Astrocyte (in vitro differentiated cells and primary cell): ENCODE measurements at regions not wholly inside any gene's neighbourhood (a gene's known extent, or its start where the extent isn't known, plus 50 kb on each side); places are given as distances from the start of the nearest gene placed in this dataset.

Experiments
- EZH2 ChIP-seq: IDR thresholded peaks from 2 replicates; pipeline ENCODE4 v1.6.1; 2012; ENCODE audit warnings: mild to moderate bottlenecking, low read length, inconsistent platforms; ENCODE audit not compliant: insufficient read depth
- TF ChIP-seq, protein P1 (sequence below): IDR thresholded peaks from 2 replicates; pipeline ENCODE4 v1.5.1; 2011; ENCODE audit warnings: low read depth, mild to moderate bottlenecking, inconsistent platforms, low read length, moderate library complexity; ENCODE audit not compliant: insufficient read depth

- TF ChIP-seq, protein P1, sequence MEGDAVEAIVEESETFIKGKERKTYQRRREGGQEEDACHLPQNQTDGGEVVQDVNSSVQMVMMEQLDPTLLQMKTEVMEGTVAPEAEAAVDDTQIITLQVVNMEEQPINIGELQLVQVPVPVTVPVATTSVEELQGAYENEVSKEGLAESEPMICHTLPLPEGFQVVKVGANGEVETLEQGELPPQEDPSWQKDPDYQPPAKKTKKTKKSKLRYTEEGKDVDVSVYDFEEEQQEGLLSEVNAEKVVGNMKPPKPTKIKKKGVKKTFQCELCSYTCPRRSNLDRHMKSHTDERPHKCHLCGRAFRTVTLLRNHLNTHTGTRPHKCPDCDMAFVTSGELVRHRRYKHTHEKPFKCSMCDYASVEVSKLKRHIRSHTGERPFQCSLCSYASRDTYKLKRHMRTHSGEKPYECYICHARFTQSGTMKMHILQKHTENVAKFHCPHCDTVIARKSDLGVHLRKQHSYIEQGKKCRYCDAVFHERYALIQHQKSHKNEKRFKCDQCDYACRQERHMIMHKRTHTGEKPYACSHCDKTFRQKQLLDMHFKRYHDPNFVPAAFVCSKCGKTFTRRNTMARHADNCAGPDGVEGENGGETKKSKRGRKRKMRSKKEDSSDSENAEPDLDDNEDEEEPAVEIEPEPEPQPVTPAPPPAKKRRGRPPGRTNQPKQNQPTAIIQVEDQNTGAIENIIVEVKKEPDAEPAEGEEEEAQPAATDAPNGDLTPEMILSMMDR, result no peak
- no peak for TF ChIP-seq EZH2
These were observed 151.5 kb downstream of the CAVIN4 start for GRCh38 chr9:100729336-100729895.
